Erythroblast (primary cell): ENCODE measurements at regions not wholly inside any gene's neighbourhood (a gene's known extent, or its start where the extent isn't known, plus 50 kb on each side); places are given as distances from the start of the nearest gene placed in this dataset.

Experiments
- DNase-seq, 2 experiments: peaks; one replicate each; lab custom pipeline; 2025; lab: John Stamatoyannopoulos, UW
- GATA1 ChIP-seq: IDR thresholded peaks from 2 replicates; pipeline ENCODE4 v1.6.1; 2011; ENCODE audit warnings: low read depth, mild to moderate bottlenecking, control low read depth, low read length, moderate library complexity
- POLR2A ChIP-seq: IDR thresholded peaks from 2 replicates; pipeline ENCODE4 v1.6.1; 2011; ENCODE audit warnings: mild to moderate bottlenecking, low read length

- TF ChIP-seq POLR2A (no peak), GATA1 (no peak)
- no peak for DNase-seq
Measured at GRCh38 chr7:68269405-68269804, 1272.8 kb downstream of the TYW1 start.

DNA sequence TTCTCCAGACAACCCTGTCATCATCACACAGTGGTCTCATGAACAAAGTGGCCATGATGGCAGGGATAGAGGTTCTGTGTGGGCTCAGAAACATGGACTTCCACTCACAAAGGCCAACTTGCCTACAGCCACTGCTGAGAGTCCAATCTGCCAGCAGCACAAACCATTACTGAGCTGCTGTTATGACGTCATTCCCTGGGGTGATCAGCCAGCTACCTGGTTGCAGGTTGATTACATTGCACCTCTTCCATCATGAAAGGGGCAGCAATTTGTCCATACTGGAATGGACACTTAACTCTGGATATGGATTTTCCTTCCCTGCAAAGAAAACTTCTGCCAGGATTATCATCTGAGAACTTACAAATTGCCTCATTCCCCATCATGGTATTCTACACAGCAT is 1275.9 kb downstream of the TYW1 start:
- no peak for DNase-seq
- no peak for TF ChIP-seq GATA1
- no peak for TF ChIP-seq POLR2A

DNA sequence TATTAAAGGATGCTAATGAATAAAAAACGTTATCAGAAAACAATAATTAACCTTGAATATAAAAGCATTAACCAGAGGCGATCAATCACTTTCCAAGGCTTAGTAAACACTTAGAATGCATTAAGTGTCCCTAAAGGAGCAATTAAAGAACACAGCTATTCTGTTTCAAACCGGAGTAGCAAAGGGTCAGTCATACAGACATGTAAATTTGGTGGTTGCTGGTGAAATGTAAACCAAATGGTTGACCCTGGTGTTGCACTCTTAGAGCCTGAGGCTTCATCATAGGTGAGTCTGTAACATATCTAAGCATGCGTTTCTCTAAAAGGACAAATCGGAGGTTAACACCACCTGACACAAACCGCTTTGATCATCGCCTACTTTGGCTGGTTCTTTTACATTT is 1280.1 kb downstream of the TYW1 start:
- TF ChIP-seq POLR2A (no peak), GATA1 (no peak)
- no peak for DNase-seq

DNA sequence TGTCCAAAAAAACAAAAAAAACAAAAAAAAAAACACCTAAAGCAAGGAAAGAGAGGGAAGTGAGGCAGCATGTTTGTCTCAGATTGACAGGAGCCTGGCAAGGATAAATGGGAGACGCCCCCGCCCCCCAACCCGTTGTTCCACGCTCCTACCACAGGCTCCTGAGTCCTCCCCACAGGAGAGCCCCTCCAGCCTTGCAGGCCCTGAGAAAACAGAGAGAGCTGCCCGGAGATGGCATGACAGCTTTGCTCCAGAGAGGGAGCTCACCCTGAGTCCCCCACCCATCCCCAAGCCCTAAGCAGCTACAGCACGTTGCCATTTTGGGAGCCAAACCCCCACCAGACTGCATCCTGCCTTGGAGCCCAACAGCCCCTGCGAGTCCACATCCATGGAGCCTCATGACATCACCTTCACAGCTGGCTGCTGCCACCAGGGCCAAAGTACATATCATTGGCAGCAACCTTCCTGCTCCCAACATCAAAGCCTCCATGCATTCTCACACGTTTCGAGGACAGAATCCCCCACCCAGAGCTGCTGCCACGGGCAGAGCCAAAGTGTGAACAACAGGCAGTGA is 1283.3 kb downstream of the TYW1 start:
- no peak for TF ChIP-seq GATA1
- no peak for TF ChIP-seq POLR2A
- DNase-seq = no peak

DNA sequence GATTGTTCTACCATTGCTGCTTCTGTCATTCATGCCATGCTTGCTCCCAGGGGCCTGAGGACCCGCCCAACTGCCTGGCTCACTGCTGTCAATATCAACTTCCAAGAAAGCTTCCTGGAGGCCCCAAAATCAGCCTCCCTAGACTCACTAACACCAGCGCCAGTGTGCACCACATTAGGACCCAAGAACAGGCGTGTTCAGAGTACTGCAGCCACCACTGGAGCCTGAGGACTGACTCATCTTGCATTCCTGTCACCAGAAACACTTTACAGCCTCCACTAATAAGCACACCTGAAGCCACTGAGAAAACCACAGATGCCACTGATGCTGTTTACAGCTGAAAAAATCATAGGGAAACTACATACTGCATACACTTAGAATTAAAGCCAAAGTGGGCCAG is 1284.3 kb downstream of the TYW1 start:
- TF ChIP-seq GATA1 (no peak), POLR2A (no peak)
- DNase-seq = no peak

- TF ChIP-seq GATA1 (no peak), POLR2A (no peak)
Measured at GRCh38 chr7:68288144-68288593, 1291.5 kb downstream of the TYW1 start.

DNA sequence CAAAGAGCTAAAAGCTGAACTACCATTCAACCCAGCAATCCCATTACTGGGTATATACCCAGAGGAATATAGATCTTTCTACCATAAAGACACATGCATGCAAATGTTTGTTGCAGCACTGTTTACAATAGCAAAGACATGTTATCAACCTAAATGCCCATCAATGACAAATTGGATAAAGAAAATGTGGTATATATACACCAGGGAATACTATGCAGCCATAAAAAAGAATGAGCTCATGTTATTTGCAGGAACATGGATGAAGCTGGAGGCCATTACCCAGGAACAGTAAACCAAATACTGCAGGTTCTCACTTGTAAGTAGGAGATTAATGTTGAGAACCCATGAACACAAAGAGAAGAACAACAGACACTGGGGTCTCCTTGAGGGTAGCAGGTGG is 1295.1 kb downstream of the TYW1 start:
- TF ChIP-seq GATA1 (no peak), POLR2A (no peak)
- DNase-seq = no peak

More at GRCh38 chr7:68288144-68288593, 1291.5 kb downstream of the TYW1 start:
- no peak for DNase-seq

GRCh38 chr7:68295386-68295785 is 1298.8 kb downstream of the TYW1 start:
- TF ChIP-seq POLR2A (no peak), GATA1 (no peak)
- DNase-seq = no peak

DNA sequence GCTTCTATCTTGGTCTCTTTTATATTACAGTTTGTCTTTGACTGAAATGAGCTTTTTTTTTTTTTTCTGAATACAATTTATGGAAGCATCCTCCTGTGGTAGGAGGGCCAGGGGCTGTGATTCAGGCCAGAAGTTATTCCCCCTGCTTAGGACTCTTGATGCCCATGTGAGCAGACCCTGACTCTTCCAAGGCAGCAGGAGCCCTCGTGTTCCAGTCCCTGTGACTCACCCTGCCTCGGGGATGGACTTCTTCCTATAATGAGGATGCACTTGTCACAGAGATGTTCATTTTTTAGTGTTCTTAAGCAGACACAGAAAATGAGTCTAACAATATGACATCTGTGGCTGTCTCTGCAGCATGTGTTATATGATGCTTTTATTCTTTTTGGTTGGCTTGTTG is 1293.7 kb upstream of the AUTS2 start:
- TF ChIP-seq POLR2A (no peak), GATA1 (no peak)
- no peak for DNase-seq

GRCh38 chr7:68306692-68307107 is 1291.6 kb upstream of the AUTS2 start:
- DNase-seq = no peak
- TF ChIP-seq POLR2A (no peak), GATA1 (no peak)

DNA sequence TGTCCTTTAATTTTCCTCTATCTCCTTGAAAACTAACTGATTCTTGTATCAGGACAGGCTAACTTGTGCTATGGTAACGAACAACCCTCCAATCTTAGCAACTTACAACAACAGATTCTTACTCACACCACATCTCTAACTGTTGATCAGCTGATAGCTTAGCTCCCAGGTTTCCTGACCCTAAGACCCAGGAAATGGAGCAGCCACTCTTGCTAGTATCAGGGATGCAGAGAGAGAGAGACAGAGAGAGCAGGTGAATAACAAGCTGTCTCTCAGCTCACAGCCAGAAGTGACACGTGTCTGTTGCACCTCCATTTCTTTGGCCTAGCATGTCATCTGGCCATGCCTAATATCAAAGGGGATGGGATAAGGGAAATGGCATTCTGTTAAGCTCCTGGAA is 1289.0 kb upstream of the AUTS2 start:
- no peak for TF ChIP-seq GATA1
- TF ChIP-seq POLR2A = no peak

GRCh38 chr7:68309806-68310205 is 1288.5 kb upstream of the AUTS2 start:
- DNase-seq = no peak
- TF ChIP-seq POLR2A (no peak), GATA1 (no peak)

More for the DNA sequence above, 1289.0 kb upstream of the AUTS2 start:
- no peak for DNase-seq

GRCh38 chr7:68311958-68312357 is 1286.3 kb upstream of the AUTS2 start:
- no peak for DNase-seq
- TF ChIP-seq GATA1 (no peak), POLR2A (no peak)

GRCh38 chr7:68313806-68314205 is 1284.5 kb upstream of the AUTS2 start:
- TF ChIP-seq POLR2A (no peak), GATA1 (no peak)
- no peak for DNase-seq

GRCh38 chr7:68314208-68314607 is 1284.1 kb upstream of the AUTS2 start:
- TF ChIP-seq GATA1 (no peak), POLR2A (no peak)

More at GRCh38 chr7:68314208-68314607, 1284.1 kb upstream of the AUTS2 start:
- no peak for DNase-seq
